H1 (cell line): ENCODE measurements at regions not wholly inside any gene's neighbourhood (a gene's known extent, or its start where the extent isn't known, plus 50 kb on each side); places are given as distances from the start of the nearest gene placed in this dataset.

Experiments
- CTCF ChIA-PET: fragments of 300-600 bp; sonication (Branson Sonifier 250); formaldehyde crosslinking; loops from one replicate; lab custom pipeline; 2021; ENCODE audit not compliant: partially characterized antibody; lab: Charles Lee
- POLR2A ChIA-PET: fragments of 300-600 bp; sonication (Branson Sonifier 250); formaldehyde crosslinking; loops from one replicate; lab custom pipeline; 2021; ENCODE audit warnings: inconsistent platforms; ENCODE audit not compliant: partially characterized antibody; lab: Charles Lee
- DNase-seq, 2 experiments: peaks; one replicate each; pipeline versions ENCODE4 v3.0.0 to v3.0.0-alpha.2; 2010 to 2022; ENCODE audit warnings: low spot score in 2 of 2, low read depth in 1 of 2, mixed read lengths in 1 of 2
- FAIRE-seq: peaks from 2 replicates; lab custom pipeline; 2011; peaks lifted over from hg19 to GRCh38; lab: Jason Lieb, UNC
- H2AFZ ChIP-seq: 2 replicates; pipeline ENCODE4 v1.8.1; 2012; ENCODE audit warnings: low read length, inconsistent platforms
- H2AK5ac ChIP-seq: 2 replicates; pipeline ENCODE4 v1.6.1; 2013; ENCODE audit warnings: low read depth, low read length
- H2BK120ac ChIP-seq: replicated peaks from 2 replicates; pipeline ENCODE3; 2013; ENCODE audit warnings: low read depth, low read length, inconsistent platforms
- H2BK12ac ChIP-seq: 2 replicates; pipeline ENCODE4 v1.6.1; 2013; ENCODE audit warnings: low read depth, low read length
- H2BK15ac ChIP-seq: 2 replicates; pipeline ENCODE4 v1.6.1; 2013; ENCODE audit warnings: low read length
- H2BK20ac ChIP-seq: 2 replicates; pipeline ENCODE4 v1.6.1; 2013; ENCODE audit warnings: low read length
- H2BK5ac ChIP-seq: 2 replicates; pipeline ENCODE4 v1.6.1; 2013; ENCODE audit warnings: low read depth, low read length
- H3K14ac ChIP-seq: 2 replicates; pipeline ENCODE4 v1.6.1; 2013; ENCODE audit warnings: inconsistent platforms; ENCODE audit not compliant: insufficient read length
- H3K18ac ChIP-seq: 2 replicates; pipeline ENCODE4 v1.6.1; 2013; ENCODE audit warnings: low read length; ENCODE audit errors: extremely low read depth
- H3K23ac ChIP-seq: 2 replicates; pipeline ENCODE4 v1.6.1; 2013; ENCODE audit warnings: inconsistent platforms; ENCODE audit not compliant: insufficient read length
- H3K23me2 ChIP-seq: 2 replicates; pipeline ENCODE4 v1.6.1; 2013; ENCODE audit warnings: low read depth, low read length
- H3K27ac ChIP-seq: 2 replicates; pipeline ENCODE4 v1.6.1; 2011; ENCODE audit warnings: low read depth, low read length, inconsistent platforms
- H3K27me3 ChIP-seq, 4 experiments: replicated peaks in 1 of 4; 1 replicate in 1 of 4; 2 replicates in 3 of 4; pipeline versions ENCODE4 v1.6.1 to v1.8.1; 2011 to 2013; ENCODE audit warnings: low read length in 3 of 4, mild to moderate bottlenecking in 3 of 4, inconsistent platforms in 2 of 4, mixed read lengths in 2 of 4, moderate library complexity in 1 of 4; ENCODE audit not compliant: control insufficient read depth in 3 of 4, insufficient read depth in 3 of 4; ENCODE audit errors: extremely low read depth in 1 of 4
- H3K36me3 ChIP-seq, 4 experiments: 2 replicates each; pipeline versions ENCODE4 v1.6.1 to v1.8.1; 2011 to 2013; ENCODE audit warnings: mild to moderate bottlenecking in 4 of 4, low read length in 3 of 4, moderate library complexity in 2 of 4, control low read depth in 1 of 4, inconsistent platforms in 1 of 4; ENCODE audit not compliant: insufficient read depth in 4 of 4, control insufficient read depth in 2 of 4
- H3K4ac ChIP-seq: replicated peaks from 2 replicates; pipeline ENCODE3; 2013; ENCODE audit warnings: low read length, low read depth, mixed read lengths, inconsistent platforms; ENCODE audit not compliant: insufficient read length
- H3K4me1 ChIP-seq, 4 experiments: replicated peaks in 1 of 4; 1 replicate in 1 of 4; 2 replicates in 3 of 4; pipeline versions ENCODE4 v1.6.1 to v1.8.1; 2011 to 2013; ENCODE audit warnings: low read length in 3 of 4, inconsistent platforms in 2 of 4, mixed read lengths in 1 of 4; ENCODE audit not compliant: insufficient read depth in 4 of 4, control insufficient read depth in 3 of 4
- H3K4me2 ChIP-seq, 2 experiments: 2 replicates each; pipeline versions ENCODE4 v1.6.1 to v1.8.1; 2011 to 2013; ENCODE audit warnings: low read depth in 2 of 2, low read length in 2 of 2, control low read depth in 1 of 2, inconsistent platforms in 1 of 2, mild to moderate bottlenecking in 1 of 2; ENCODE audit not compliant: insufficient read depth in 1 of 2
- H3K4me3 ChIP-seq, 4 experiments: fragments of 200-600, 300-600 bp in 1 of 4; sonication (generic), shearing (Covaris generic), sonication (Bioruptor Twin) in 1 of 4; 2 replicates each; pipeline versions ENCODE4 v1.5.1 to v1.8.1; 2011 to 2016; ENCODE audit warnings: low read length in 4 of 4, low read depth in 3 of 4, control low read depth in 2 of 4, inconsistent platforms in 2 of 4, mild to moderate bottlenecking in 2 of 4, mixed read lengths in 1 of 4, moderate library complexity in 1 of 4; ENCODE audit not compliant: insufficient read depth in 2 of 4; ENCODE audit errors: extremely low read depth in 1 of 4
- H3K56ac ChIP-seq: replicated peaks from 2 replicates; pipeline ENCODE3; 2013; ENCODE audit warnings: low read depth, mild to moderate bottlenecking, mixed read lengths, low read length, inconsistent platforms; ENCODE audit not compliant: insufficient read length
- H3K79me1 ChIP-seq: 2 replicates; pipeline ENCODE4 v1.6.1; 2013; ENCODE audit warnings: low read depth, low read length, control low read depth
- H3K79me2 ChIP-seq, 2 experiments: 2 replicates each; pipeline versions ENCODE4 v1.6.1 to v1.8.1; 2012 to 2013; ENCODE audit warnings: low read length in 2 of 2, mild to moderate bottlenecking in 2 of 2, inconsistent platforms in 1 of 2; ENCODE audit not compliant: insufficient read depth in 2 of 2, control insufficient read depth in 1 of 2
- H3K9ac ChIP-seq, 4 experiments: replicated peaks in 1 of 4; 1 replicate in 1 of 4; 2 replicates in 3 of 4; pipeline versions ENCODE4 v1.6.1 to v1.8.1; 2011 to 2013; ENCODE audit warnings: low read depth in 3 of 4, low read length in 3 of 4, control low read depth in 2 of 4, mild to moderate bottlenecking in 2 of 4, moderate library complexity in 2 of 4, inconsistent platforms in 1 of 4; ENCODE audit errors: extremely low read depth in 1 of 4
- H3K9me3 ChIP-seq, 2 experiments: 2 replicates each; pipeline versions ENCODE4 v1.6.1 to v1.8.1; 2012 to 2013; ENCODE audit warnings: mild to moderate bottlenecking in 2 of 2, moderate library complexity in 2 of 2, control low read depth in 1 of 2, inconsistent platforms in 1 of 2, low read depth in 1 of 2, low read length in 1 of 2, mixed read lengths in 1 of 2; ENCODE audit not compliant: insufficient read depth in 2 of 2
- H4K20me1 ChIP-seq, 2 experiments: replicated peaks in 1 of 2; 2 replicates each; pipeline versions ENCODE3 to v1.8.1; 2011 to 2013; ENCODE audit warnings: inconsistent platforms in 2 of 2, low read length in 2 of 2, mild to moderate bottlenecking in 1 of 2; ENCODE audit not compliant: insufficient read depth in 2 of 2, control insufficient read depth in 1 of 2
- H4K5ac ChIP-seq: 2 replicates; pipeline ENCODE4 v1.6.1; 2013; ENCODE audit warnings: low read length, low read depth, mixed read lengths, inconsistent platforms; ENCODE audit not compliant: insufficient read length
- H4K8ac ChIP-seq: 2 replicates; pipeline ENCODE4 v1.8.0; 2013; ENCODE audit warnings: mild to moderate bottlenecking, moderate library complexity, low read length, inconsistent platforms; ENCODE audit not compliant: insufficient read depth; ENCODE audit errors: extremely low read depth
- H4K91ac ChIP-seq: replicated peaks from 2 replicates; pipeline ENCODE3; 2013; ENCODE audit warnings: low read length, mixed read lengths, inconsistent platforms; ENCODE audit not compliant: insufficient read length
- ASH2L ChIP-seq: fragments of 200-600, 300-600 bp; sonication (generic); IDR thresholded peaks from one replicate; pipeline ENCODE4 v1.7.1; 2017; ENCODE audit warnings: low read length
- ATF2 ChIP-seq: IDR thresholded peaks from 2 replicates; pipeline ENCODE4 v1.6.1; 2012; ENCODE audit warnings: low read length, inconsistent platforms
- FOSL1 ChIP-seq: IDR thresholded peaks from 2 replicates; pipeline ENCODE4 v1.6.1; 2011; ENCODE audit warnings: mild to moderate bottlenecking, low read depth, low read length, moderate library complexity; ENCODE audit not compliant: insufficient read depth
- HDAC2 ChIP-seq, 2 experiments: fragments of 300-600 bp in 1 of 2; sonication (generic) in 1 of 2; IDR thresholded peaks; 2 replicates each; pipeline ENCODE4 v1.6.1; 2011 to 2012; ENCODE audit warnings: low read depth in 2 of 2, low read length in 2 of 2, mild to moderate bottlenecking in 2 of 2, moderate library complexity in 2 of 2, borderline replicate concordance in 1 of 2, inconsistent platforms in 1 of 2
- KDM5A ChIP-seq: fragments of 200-600 bp; IDR thresholded peaks from 2 replicates; pipeline ENCODE4 v1.7.1; 2012; ENCODE audit warnings: mild to moderate bottlenecking, low read length, inconsistent platforms, mixed read lengths
- POLR2A ChIP-seq, 2 experiments: IDR thresholded peaks; 1 replicate in 1 of 2; 2 replicates in 1 of 2; pipeline ENCODE4 v1.6.1; 2011; ENCODE audit warnings: low read depth in 2 of 2, low read length in 2 of 2, mild to moderate bottlenecking in 2 of 2; ENCODE audit errors: control extremely low read depth in 1 of 2
- TAF7 ChIP-seq: optimal IDR thresholded peaks from 2 replicates; pipeline ENCODE3; 2011; ENCODE audit warnings: low read depth, mild to moderate bottlenecking, inconsistent platforms, low read length, moderate library complexity, borderline replicate concordance
- TBP ChIP-seq: IDR thresholded peaks from 2 replicates; pipeline ENCODE4 v1.6.1; 2011; ENCODE audit warnings: low read depth, low read length, improper control_type of control experiment
- TEAD4 ChIP-seq: IDR thresholded peaks from 2 replicates; pipeline ENCODE4 v1.6.1; 2012; ENCODE audit warnings: low read depth, low read length, inconsistent platforms, mixed read lengths
- WGBS, 2 experiments: shearing (Covaris generic) in 1 of 2; methylation state at CpG; one replicate each; pipeline versions ENCODE4 v1.1.6 to v1.1.7; 2013 to 2015; ENCODE audit warnings: low lambda C conversion rate in 2 of 2, mixed read lengths in 2 of 2, inconsistent platforms in 1 of 2, low coverage in 1 of 2, missing lambda C conversion rate in 1 of 2; ENCODE audit not compliant: insufficient replicate concordance in 2 of 2, insufficient coverage in 1 of 2, insufficient read length in 1 of 2; ENCODE audit errors: extremely low coverage in 1 of 2, missing lambda C conversion rate in 1 of 2; 5-methylcytosine and 5-hydroxymethylcytosine counted together

DNA sequence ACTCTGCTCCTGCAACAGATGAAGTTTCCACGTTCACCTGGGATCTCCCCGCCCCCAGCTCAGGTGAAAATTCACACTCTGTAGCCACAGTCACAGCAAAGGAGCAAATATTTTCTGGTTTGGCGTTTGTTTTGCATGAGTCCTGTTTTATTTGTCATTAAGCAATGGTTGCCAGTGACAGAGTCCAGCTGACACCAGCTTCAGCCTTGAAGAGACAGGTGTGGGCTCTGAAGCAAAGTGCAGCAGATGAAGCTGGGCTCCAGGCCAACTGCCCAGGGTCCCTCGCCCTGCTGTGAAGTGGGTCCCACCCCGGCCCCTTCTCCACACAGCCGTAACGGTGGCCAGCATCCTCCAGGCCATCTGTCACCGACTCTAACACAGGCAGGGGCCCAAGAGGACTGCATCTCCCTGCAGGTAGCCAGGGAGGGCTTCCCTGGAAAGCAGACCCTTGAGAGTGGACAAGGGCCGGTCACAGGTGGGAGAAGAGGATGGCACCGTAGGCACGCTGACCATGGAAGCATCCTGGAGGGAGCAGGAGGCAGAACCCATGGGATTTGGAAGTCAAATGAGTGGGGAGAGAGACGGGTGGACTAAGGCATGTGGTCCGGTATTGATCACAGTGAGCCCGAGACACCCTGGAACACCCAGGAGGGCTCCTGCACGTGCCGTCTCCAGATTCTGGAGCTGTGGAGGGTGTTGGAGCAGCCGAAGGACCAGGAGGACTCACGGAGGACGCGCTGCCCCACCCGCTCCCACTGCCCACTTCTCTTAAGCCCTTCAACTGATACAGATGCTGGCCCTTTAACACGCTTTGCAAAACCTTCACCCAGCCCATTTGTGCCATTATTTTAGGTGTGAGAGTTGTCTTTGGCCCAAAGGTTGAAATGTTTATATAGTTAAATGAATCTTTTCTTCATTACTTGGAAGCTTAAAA is 294.5 kb downstream of the BRD1 start:
- H3K23ac ChIP-seq: no peak overlapping the region
- no peak overlapping the region for H3K4me2 ChIP-seq
- peaks cover 7 to 32% (median 14%) of the 10 kb centered on the region in 4 experiments for H3K4me1 ChIP-seq
- FAIRE-seq (no peak), DNase-seq (no peak)
- H3K23me2 ChIP-seq: no peaks in the 10 kb centered on the region
- H3K4me3 ChIP-seq: no peak overlapping the region
- H2BK120ac ChIP-seq: no peak overlapping the region
- peak overlapping the region; percentile 49 for H4K91ac ChIP-seq
- no peaks in the 10 kb centered on the region for H3K79me1 ChIP-seq
- no peaks in the 10 kb centered on the region for H3K27me3 ChIP-seq
- H2BK15ac ChIP-seq: peak overlapping the region; percentile 75; the same call in 1 of the 2 replicates
- no peak overlapping the region for H3K9ac ChIP-seq
- H2AFZ ChIP-seq: no peak overlapping the region
- no peaks in the 10 kb centered on the region for H4K20me1 ChIP-seq
- 0 out of 2 replicates have a peak overlapping the region, but pooled peaks have one; percentile 24 for H2BK5ac ChIP-seq
- 0 out of 2 replicates have a peak overlapping the region, but pooled peaks have one; percentile 48 for H2BK20ac ChIP-seq
- ChIA-PET POLR2A (interaction anchor here (0.7 to 1.7 kb wide), 2 partner anchors 20 to 22 kb away, joined by 3 to 5 read pairs; no protein-coding TSS in a partner anchor), CTCF (interaction anchor here (0.8 to 1.3 kb wide), 3 partner anchors 16 to 101 kb away, joined by 3 to 4 read pairs (median 3); no protein-coding TSS in a partner anchor)
- 91% methylated on average over 22 of the region's 22 CpGs; no CpG with 5 or more reads in 1 of the 2 experiments for WGBS, 2 experiments
- H4K8ac ChIP-seq: 0 out of 2 replicates have a peak overlapping the region, but pooled peaks have one; percentile 1
- H3K9me3 ChIP-seq: no peaks in the 10 kb centered on the region; a peak in 1 of 4 replicates
- H3K79me2 ChIP-seq: no peaks in the 10 kb centered on the region
- H3K56ac ChIP-seq: no peak overlapping the region
- peak overlapping the region; percentile 30 for H3K4ac ChIP-seq
- H3K14ac ChIP-seq: no peak overlapping the region
- H3K27ac ChIP-seq: no peak overlapping the region
- H3K18ac ChIP-seq: peak overlapping the region; percentile 43; the same call in 1 of the 2 replicates
- H4K5ac ChIP-seq: no peak overlapping the region
- peak overlapping the region; percentile 85; the same call in 1 of the 2 replicates for H2AK5ac ChIP-seq
- H2BK12ac ChIP-seq: peak overlapping the region; percentile 75; the same call in 1 of the 2 replicates
- no peaks in the 10 kb centered on the region for H3K36me3 ChIP-seq
- no peak for TF ChIP-seq TBP
- TF ChIP-seq TAF7: no peak
- no peak for TF ChIP-seq TEAD4
- TF ChIP-seq ASH2L: no peak
- TF ChIP-seq KDM5A: no peak
- no peak for TF ChIP-seq FOSL1
- TF ChIP-seq POLR2A (IDR thresholded peaks at IDR 0.05; ENCODE audit: control extremely low read depth in 1 of 2, low read depth in 2 of 2, low read length in 2 of 2): no peak
- no peak for TF ChIP-seq ATF2
- no peak for TF ChIP-seq HDAC2 (IDR thresholded peaks at IDR 0.05; ENCODE audit: borderline replicate concordance in 1 of 2, low read depth in 2 of 2, low read length in 2 of 2)
